Erythroblast (primary cell): ENCODE measurements at regions not wholly inside any gene's neighbourhood (a gene's known extent, or its start where the extent isn't known, plus 50 kb on each side); places are given as distances from the start of the nearest gene placed in this dataset.

Experiments used
- GATA1 ChIP-seq: IDR thresholded peaks from 2 replicates; pipeline ENCODE4 v1.6.1; 2011; ENCODE audit warnings: low read depth, mild to moderate bottlenecking, control low read depth, low read length, moderate library complexity
- POLR2A ChIP-seq: IDR thresholded peaks from 2 replicates; pipeline ENCODE4 v1.6.1; 2011; ENCODE audit warnings: mild to moderate bottlenecking, low read length

DNA sequence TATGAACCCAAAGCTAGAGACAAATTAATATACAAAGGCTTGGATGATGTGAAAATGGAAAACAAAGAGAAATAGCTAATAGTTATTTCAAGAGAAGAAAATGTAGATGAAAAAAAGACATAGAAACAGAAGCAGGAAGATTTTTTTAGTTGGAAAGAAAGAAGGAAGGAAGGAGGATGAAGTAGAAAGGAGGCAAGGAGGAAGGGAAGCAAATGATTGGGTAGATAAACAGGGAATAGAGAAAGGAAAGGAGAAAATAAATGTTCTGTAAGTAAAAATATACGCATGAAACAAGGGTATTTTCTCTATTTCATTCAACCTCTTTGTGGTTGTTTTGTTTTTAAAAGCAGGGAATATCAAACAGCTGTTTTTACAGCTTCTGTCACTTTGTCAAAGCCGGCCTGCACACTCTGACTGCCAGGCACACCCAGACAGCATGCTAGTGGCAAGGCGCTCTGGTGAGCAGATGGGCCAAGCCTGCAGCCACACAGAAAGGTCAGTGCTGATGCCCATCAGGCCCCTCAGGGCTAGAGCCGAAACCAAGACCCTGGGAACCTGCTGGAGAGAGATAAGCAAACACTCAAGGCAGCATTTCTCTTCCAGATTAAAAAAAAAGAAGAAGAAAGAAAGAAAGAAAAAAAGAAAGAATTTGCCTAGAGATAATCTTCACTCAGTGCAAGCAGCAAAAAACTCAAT is 72.9 kb upstream of the CTTNBP2NL start:
- TF ChIP-seq POLR2A (no peak), GATA1 (no peak)
